Neural progenitor cell (in vitro differentiated cells): ENCODE measurements at regions not wholly inside any gene's neighbourhood (a gene's known extent, or its start where the extent isn't known, plus 50 kb on each side); places are given as distances from the start of the nearest gene placed in this dataset.

Source experiments
- DNase-seq: peaks from one replicate; pipeline ENCODE4 v3.0.0-alpha.2; 2016; ENCODE audit warnings: low spot score
- H2AFZ ChIP-seq: fragments of 200-600 bp; sonication (generic); replicated peaks from 2 replicates; pipeline ENCODE4 v1.6.1; 2016; ENCODE audit warnings: antibody characterized with exemption
- H3F3A ChIP-seq: fragments of 200-600 bp; sonication (generic); 2 replicates; pipeline ENCODE4 v1.6.1; 2016; ENCODE audit warnings: antibody characterized with exemption, low read depth
- H3K27ac ChIP-seq: fragments of 200-600 bp; sonication (generic); 2 replicates; pipeline ENCODE4 v1.5.1; 2016; ENCODE audit warnings: mild to moderate bottlenecking
- H3K27me3 ChIP-seq: fragments of 200-600 bp; sonication (generic); 2 replicates; pipeline ENCODE4 v1.6.1; 2016; ENCODE audit warnings: mild to moderate bottlenecking, moderate library complexity
- H3K36me3 ChIP-seq: fragments of 200-600 bp; sonication (generic); 2 replicates; pipeline ENCODE4 v1.5.1; 2016
- H3K4me1 ChIP-seq: fragments of 200-600 bp; sonication (generic); 2 replicates; pipeline ENCODE4 v1.6.1; 2016; ENCODE audit warnings: mixed run types
- H3K4me2 ChIP-seq: fragments of 200-600 bp; sonication (generic); 2 replicates; pipeline ENCODE4 v1.6.1; 2016
- H3K4me3 ChIP-seq: fragments of 200-600 bp; sonication (generic); 2 replicates; pipeline ENCODE4 v1.5.1; 2016
- H3K79me2 ChIP-seq: fragments of 200-600 bp; sonication (generic); 2 replicates; pipeline ENCODE4 v1.6.1; 2016; ENCODE audit warnings: low read depth
- H3K9ac ChIP-seq: fragments of 200-600 bp; sonication (generic); 2 replicates; pipeline ENCODE4 v1.6.1; 2016
- H3K9me3 ChIP-seq: fragments of 200-600 bp; sonication (generic); 2 replicates; pipeline ENCODE4 v1.5.1; 2016; ENCODE audit warnings: low read depth
- H4K20me1 ChIP-seq: fragments of 200-600 bp; sonication (generic); 2 replicates; pipeline ENCODE4 v1.6.1; 2016; ENCODE audit warnings: low read depth
- H3K27ac Mint-ChIP-seq: 3 replicates; pipeline ENCODE4 v1.8.0; 2021; ENCODE audit warnings: mixed read lengths
- H3K27me3 Mint-ChIP-seq: 2 replicates; pipeline ENCODE4 v1.8.0; 2022; ENCODE audit warnings: low read depth, mild to moderate bottlenecking, inconsistent platforms, moderate library complexity, mixed read lengths; ENCODE audit not compliant: insufficient read depth
- H3K36me3 Mint-ChIP-seq: 3 replicates; pipeline ENCODE4 v1.8.0; 2021; ENCODE audit warnings: mixed read lengths
- H3K4me1 Mint-ChIP-seq: 3 replicates; pipeline ENCODE4 v1.8.0; 2021; ENCODE audit warnings: mixed read lengths
- H3K4me3 Mint-ChIP-seq: 3 replicates; pipeline ENCODE4 v1.8.0; 2021; ENCODE audit warnings: mild to moderate bottlenecking, moderate library complexity, mixed read lengths
- H3K9me3 Mint-ChIP-seq: 3 replicates; pipeline ENCODE4 v1.8.0; 2020; ENCODE audit warnings: mixed read lengths
- EZH2 ChIP-seq: fragments of 200-600 bp; sonication (generic); IDR thresholded peaks from 2 replicates; pipeline ENCODE4 v1.6.1; 2017; ENCODE audit warnings: antibody characterized with exemption, mild to moderate bottlenecking, moderate library complexity
- EZH2phosphoT487 ChIP-seq: fragments of 200-600 bp; sonication (generic); IDR thresholded peaks from 2 replicates; pipeline ENCODE4 v1.6.1; 2017; ENCODE audit warnings: antibody characterized with exemption
- TF ChIP-seq, protein P1 (sequence below): fragments of 200-600 bp; sonication (generic); IDR thresholded peaks from 2 replicates; pipeline ENCODE4 v1.5.1; 2017; ENCODE audit warnings: antibody characterized with exemption, mild to moderate bottlenecking

DNA sequence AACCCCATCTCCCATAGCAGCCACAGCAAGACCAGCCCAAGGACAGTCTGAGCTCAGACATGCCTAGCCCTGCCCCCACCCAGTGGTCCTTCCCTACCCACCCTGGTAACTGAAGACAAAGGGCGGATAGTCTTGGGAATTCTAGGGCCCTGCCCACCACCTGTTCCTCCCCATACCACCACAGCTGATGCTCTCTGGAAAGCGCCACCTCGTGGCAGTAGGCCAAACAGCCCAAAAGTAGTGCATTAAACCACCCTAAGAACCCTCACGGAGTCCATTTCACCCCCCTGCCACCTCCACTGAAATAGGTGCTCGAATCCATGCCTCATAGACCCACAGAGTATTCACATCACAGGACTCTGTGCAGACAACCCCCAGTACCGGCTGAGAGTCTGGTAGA lies 1021.4 kb downstream of the CDH8 start:
- Histone ChIP-seq H3K4me1 (no peaks in the 10 kb centered on the region), H3K4me3 (no peak overlapping the region), H4K20me1 (no peaks in the 10 kb centered on the region), H3K4me2 (no peak overlapping the region), H3K27ac (no peak overlapping the region), H3K9me3 (no peaks in the 10 kb centered on the region), H3K36me3 (no peaks in the 10 kb centered on the region), H3K27me3 (no peaks in the 10 kb centered on the region), H3K9ac (no peak overlapping the region), H3F3A (no peaks in the 10 kb centered on the region), H3K79me2 (no peaks in the 10 kb centered on the region), H2AFZ (no peak overlapping the region)
- TF ChIP-seq EZH2phosphoT487 = no peak
- TF ChIP-seq, protein P1, sequence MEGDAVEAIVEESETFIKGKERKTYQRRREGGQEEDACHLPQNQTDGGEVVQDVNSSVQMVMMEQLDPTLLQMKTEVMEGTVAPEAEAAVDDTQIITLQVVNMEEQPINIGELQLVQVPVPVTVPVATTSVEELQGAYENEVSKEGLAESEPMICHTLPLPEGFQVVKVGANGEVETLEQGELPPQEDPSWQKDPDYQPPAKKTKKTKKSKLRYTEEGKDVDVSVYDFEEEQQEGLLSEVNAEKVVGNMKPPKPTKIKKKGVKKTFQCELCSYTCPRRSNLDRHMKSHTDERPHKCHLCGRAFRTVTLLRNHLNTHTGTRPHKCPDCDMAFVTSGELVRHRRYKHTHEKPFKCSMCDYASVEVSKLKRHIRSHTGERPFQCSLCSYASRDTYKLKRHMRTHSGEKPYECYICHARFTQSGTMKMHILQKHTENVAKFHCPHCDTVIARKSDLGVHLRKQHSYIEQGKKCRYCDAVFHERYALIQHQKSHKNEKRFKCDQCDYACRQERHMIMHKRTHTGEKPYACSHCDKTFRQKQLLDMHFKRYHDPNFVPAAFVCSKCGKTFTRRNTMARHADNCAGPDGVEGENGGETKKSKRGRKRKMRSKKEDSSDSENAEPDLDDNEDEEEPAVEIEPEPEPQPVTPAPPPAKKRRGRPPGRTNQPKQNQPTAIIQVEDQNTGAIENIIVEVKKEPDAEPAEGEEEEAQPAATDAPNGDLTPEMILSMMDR = peak; percentile 30
- H3K4me3 Mint-ChIP-seq = no peak overlapping the region
- H3K9me3 Mint-ChIP-seq = peaks cover 2% of the 10 kb centered on the region
- no peaks in the 10 kb centered on the region for H3K36me3 Mint-ChIP-seq
- H3K27me3 Mint-ChIP-seq = no peaks in the 10 kb centered on the region
- no peaks in the 10 kb centered on the region for H3K4me1 Mint-ChIP-seq
- no peak overlapping the region for H3K27ac Mint-ChIP-seq
- no peak for DNase-seq

DNA sequence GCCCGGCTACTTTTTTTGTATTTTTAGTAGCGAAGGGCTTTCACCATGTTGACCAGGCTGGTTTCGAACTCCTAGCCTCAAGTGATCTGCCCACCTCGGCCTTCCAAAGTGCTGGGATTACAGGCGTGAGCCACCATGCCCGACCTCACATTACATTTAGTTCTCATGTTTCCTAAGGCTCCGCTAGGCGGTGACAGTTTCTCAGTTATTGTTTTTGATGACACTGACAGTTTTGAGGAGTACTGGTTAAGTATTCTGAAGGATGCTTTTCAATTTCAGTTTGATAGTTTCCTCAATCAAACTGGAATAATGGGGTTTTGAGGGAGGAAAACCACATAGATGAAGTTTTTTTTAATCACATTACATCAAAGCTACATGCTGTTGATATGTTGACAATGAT lies 1028.5 kb downstream of the CDH8 start:
- H3K9me3 Mint-ChIP-seq = no peaks in the 10 kb centered on the region

DNA sequence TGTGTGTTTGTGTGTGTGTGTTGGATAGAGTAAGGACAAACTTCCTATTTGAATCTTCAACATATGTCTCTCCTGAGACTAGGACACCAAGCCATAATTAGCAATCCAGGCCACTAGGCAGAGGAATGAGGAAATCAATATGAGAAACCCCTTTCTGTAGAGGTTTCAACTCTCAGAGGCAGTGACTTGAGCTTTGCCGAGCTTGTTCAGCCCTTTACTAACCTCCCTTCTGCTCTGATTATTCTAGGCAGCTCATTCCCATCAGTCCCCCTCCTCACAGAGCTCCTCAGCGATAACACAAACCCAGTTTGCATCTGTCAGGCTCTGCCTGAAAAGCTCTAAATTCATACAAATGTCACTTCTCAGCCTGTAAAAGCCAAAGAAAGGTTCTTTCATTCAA lies 1030.3 kb downstream of the CDH8 start:
- Histone ChIP-seq H3K27me3 (no peaks in the 10 kb centered on the region), H2AFZ (peak overlapping the region; percentile 1), H3K36me3 (no peaks in the 10 kb centered on the region), H3K79me2 (no peaks in the 10 kb centered on the region), H3K9ac (no peak overlapping the region), H3K27ac (no peak overlapping the region), H3F3A (no peaks in the 10 kb centered on the region), H3K4me1 (no peaks in the 10 kb centered on the region), H3K9me3 (no peaks in the 10 kb centered on the region), H4K20me1 (no peaks in the 10 kb centered on the region), H3K4me2 (no peak overlapping the region), H3K4me3 (no peak overlapping the region)
- Mint-ChIP-seq H3K36me3 (no peaks in the 10 kb centered on the region), H3K27me3 (no peaks in the 10 kb centered on the region), H3K9me3 (no peaks in the 10 kb centered on the region), H3K4me3 (no peak overlapping the region), H3K4me1 (no peaks in the 10 kb centered on the region), H3K27ac (no peak overlapping the region)
- TF ChIP-seq, protein P1 = no peak
- TF ChIP-seq EZH2phosphoT487 = no peak
- TF ChIP-seq EZH2 = no peak
- DNase-seq = no peak

More for the DNA sequence above, 1028.5 kb downstream of the CDH8 start:
- Histone ChIP-seq H3K79me2 (no peaks in the 10 kb centered on the region), H3K4me2 (no peak overlapping the region), H3K36me3 (no peaks in the 10 kb centered on the region), H3K9ac (no peak overlapping the region), H2AFZ (no peak overlapping the region), H3K4me1 (no peaks in the 10 kb centered on the region), H4K20me1 (no peaks in the 10 kb centered on the region), H3K4me3 (no peak overlapping the region), H3K9me3 (no peaks in the 10 kb centered on the region), H3F3A (no peaks in the 10 kb centered on the region), H3K27me3 (no peaks in the 10 kb centered on the region), H3K27ac (no peak overlapping the region)
- Mint-ChIP-seq H3K4me1 (no peaks in the 10 kb centered on the region), H3K36me3 (no peaks in the 10 kb centered on the region), H3K4me3 (no peak overlapping the region), H3K27ac (no peak overlapping the region), H3K27me3 (no peaks in the 10 kb centered on the region)
- DNase-seq = no peak
- TF ChIP-seq, protein P1 = peak; percentile 16
- no peak for TF ChIP-seq EZH2phosphoT487
- no peak for TF ChIP-seq EZH2
